Left ventricle myocardium inferior (tissue), 1 donor: ENCODE measurements at regions not wholly inside any gene's neighbourhood (a gene's known extent, or its start where the extent isn't known, plus 50 kb on each side); places are given as distances from the start of the nearest gene placed in this dataset.

Experiments
- DNase-seq: peaks from one replicate; pipeline ENCODE4 v3.0.0-alpha.2; 2020
- H3K27ac ChIP-seq: fragments of 200-600 bp; replicated peaks from 2 replicates; pipeline ENCODE4 v1.8.0; 2021
- H3K27me3 ChIP-seq: fragments of 200-600 bp; 2 replicates; pipeline ENCODE4 v1.8.0; 2021; ENCODE audit warnings: low read depth
- H3K36me3 ChIP-seq: fragments of 200-600 bp; 2 replicates; pipeline ENCODE4 v1.8.0; 2021
- H3K4me1 ChIP-seq: fragments of 200-600 bp; 2 replicates; pipeline ENCODE4 v1.8.0; 2021
- H3K4me3 ChIP-seq: fragments of 200-600 bp; 2 replicates; pipeline ENCODE4 v1.8.0; 2021; ENCODE audit warnings: mild to moderate bottlenecking, moderate library complexity
- H3K9me3 ChIP-seq: fragments of 200-600 bp; replicated peaks from 2 replicates; pipeline ENCODE4 v1.8.0; 2021
- CTCF ChIP-seq: fragments of 200-600 bp; IDR thresholded peaks from 2 replicates; pipeline ENCODE4 v1.8.0; 2021; ENCODE audit warnings: antibody characterized with exemption, mild to moderate bottlenecking, borderline replicate concordance
- intact Hi-C: fragments of 100-400 bp; cut with micrococcal nuclease; formaldehyde crosslinking; loops from one replicate; pipeline ENCODE4 v1.11.0; 2022
- donor health status: DM: no; HTN: yes; CAD: no; lungs with severe emphysema.

GRCh38 chr4:181646864-181647263 lies 596.3 kb upstream of the TENM3 start:
- H3K9me3 ChIP-seq: peaks cover 6% of the 10 kb centered on the region
- H3K36me3 ChIP-seq: no peaks in the 10 kb centered on the region
- H3K4me1 ChIP-seq: no peaks in the 10 kb centered on the region
- H3K4me3 ChIP-seq: no peak overlapping the region
- DNase-seq: no peak
- intact Hi-C loops: no loop called here
- H3K27me3 ChIP-seq: peaks cover 15% of the 10 kb centered on the region
- TF ChIP-seq CTCF: no peak
- no peak overlapping the region for H3K27ac ChIP-seq

GRCh38 chr4:181647396-181648147 lies 595.6 kb upstream of the TENM3 start:
- intact Hi-C loops: no loop called here
- no peaks in the 10 kb centered on the region for H3K36me3 ChIP-seq
- no peak overlapping the region for H3K4me3 ChIP-seq

GRCh38 chr4:181650033-181650825 lies 593.0 kb upstream of the TENM3 start:
- intact Hi-C loops: no loop called here
- Histone ChIP-seq H3K36me3 (no peaks in the 10 kb centered on the region), H3K27me3 (peaks cover 11% of the 10 kb centered on the region), H3K9me3 (no peaks in the 10 kb centered on the region), H3K4me3 (no peak overlapping the region), H3K27ac (no peak overlapping the region), H3K4me1 (no peaks in the 10 kb centered on the region)
- no peak for TF ChIP-seq CTCF
- no peak for DNase-seq

More at GRCh38 chr4:181647396-181648147, 595.6 kb upstream of the TENM3 start:
- TF ChIP-seq CTCF: no peak
- Histone ChIP-seq H3K27me3 (peaks cover 15% of the 10 kb centered on the region), H3K27ac (no peak overlapping the region), H3K4me1 (no peaks in the 10 kb centered on the region), H3K9me3 (peaks cover 5% of the 10 kb centered on the region)
- no peak for DNase-seq

- TF ChIP-seq CTCF: no peak
- intact Hi-C loops: no loop called here
- Histone ChIP-seq H3K4me1 (peaks cover 4% of the 10 kb centered on the region), H3K4me3 (no peak overlapping the region), H3K27ac (no peak overlapping the region), H3K36me3 (no peaks in the 10 kb centered on the region), H3K27me3 (no peaks in the 10 kb centered on the region), H3K9me3 (no peaks in the 10 kb centered on the region)
- no peak for DNase-seq
These were observed 586.5 kb upstream of the TENM3 start for GRCh38 chr4:181656748-181657147.

- no peaks in the 10 kb centered on the region for H3K36me3 ChIP-seq
- DNase-seq: no peak
- no peak overlapping the region for H3K4me3 ChIP-seq
- intact Hi-C loops: no loop called here
- H3K4me1 ChIP-seq: peaks cover 16% of the 10 kb centered on the region
- H3K27me3 ChIP-seq: no peaks in the 10 kb centered on the region
- no peaks in the 10 kb centered on the region for H3K9me3 ChIP-seq
- no peak overlapping the region for H3K27ac ChIP-seq
- no peak for TF ChIP-seq CTCF
These were observed 584.0 kb upstream of the TENM3 start for GRCh38 chr4:181659202-181659601.
